ENCODE measurements at regions not wholly inside any gene's neighbourhood (a gene's known extent, or its start where the extent isn't known, plus 50 kb on each side); places are given as distances from the start of the nearest gene placed in this dataset.

GRCh38 chr2:2738276-2738675 is 407.2 kb upstream of the MYT1L start:
- no peak overlapping the region for H3K4me3 ChIP-seq
- H3K27ac ChIP-seq = no peak overlapping the region
- no peak for DNase-seq
- intact Hi-C loops (cut with DNase I) = no loop called here
- no peak for TF ChIP-seq POLR2A (IDR thresholded peaks at IDR 0.05)
- no peak for TF ChIP-seq CTCF (IDR thresholded peaks at IDR 0.05)
- 85 to 91% (median 89%) methylated on average over 2 to 11 of the region's 11 CpGs for WGBS, 4 donors
- no peaks in the 10 kb centered on the region for H3K36me3 ChIP-seq (replicated peaks in 1 of 2)
- H3K4me1 ChIP-seq (replicated peaks in 1 of 2) = peaks cover 0 to 1% of the 10 kb centered on the region in 2 donors
- H3K27me3 ChIP-seq = no peaks in the 10 kb centered on the region
- no peaks in the 10 kb centered on the region for H3K9me3 ChIP-seq (replicated peaks in 1 of 3)

GRCh38 chr2:2735041-2735440 is 404.0 kb upstream of the MYT1L start:
- Histone ChIP-seq H3K36me3 (replicated peaks in 1 of 2) (no peaks in the 10 kb centered on the region), H3K27me3 (no peaks in the 10 kb centered on the region), H3K27ac (no peak overlapping the region), H3K9me3 (replicated peaks in 1 of 3) (no peaks in the 10 kb centered on the region), H3K4me1 (replicated peaks in 1 of 2) (no peaks in the 10 kb centered on the region), H3K4me3 (no peak overlapping the region)
- no peak for DNase-seq
- no peak for TF ChIP-seq POLR2A (IDR thresholded peaks at IDR 0.05)
- no peak for TF ChIP-seq CTCF (IDR thresholded peaks at IDR 0.05)
- 76 to 83% (median 78%) methylated on average over 7 of the region's 7 CpGs for WGBS, 4 donors
- intact Hi-C loops (cut with DNase I) = no loop called here

GRCh38 chr2:2734308-2734707 is 403.2 kb upstream of the MYT1L start:
- Histone ChIP-seq H3K27ac (no peak overlapping the region), H3K27me3 (no peaks in the 10 kb centered on the region), H3K9me3 (replicated peaks in 1 of 3) (no peaks in the 10 kb centered on the region), H3K4me1 (replicated peaks in 1 of 2) (no peaks in the 10 kb centered on the region), H3K36me3 (replicated peaks in 1 of 2) (no peaks in the 10 kb centered on the region), H3K4me3 (no peak overlapping the region)
- DNase-seq = no peak
- WGBS, 4 donors = 77 to 93% (median 84%) methylated on average over 9 of the region's 9 CpGs
- intact Hi-C loops (cut with DNase I) = no loop called here
- TF ChIP-seq CTCF (IDR thresholded peaks at IDR 0.05) (no peak), POLR2A (IDR thresholded peaks at IDR 0.05) (no peak)

GRCh38 chr2:2733818-2734217 is 402.7 kb upstream of the MYT1L start:
- no peaks in the 10 kb centered on the region for H3K9me3 ChIP-seq (replicated peaks in 1 of 3)
- DNase-seq = no peak
- intact Hi-C loops (cut with DNase I) = no loop called here
- H3K27me3 ChIP-seq = no peaks in the 10 kb centered on the region
- no peak overlapping the region for H3K27ac ChIP-seq
- H3K4me1 ChIP-seq (replicated peaks in 1 of 2) = no peaks in the 10 kb centered on the region
- WGBS, 4 donors = 60 to 73% (median 71%) methylated on average over 10 to 11 of the region's 11 CpGs
- no peak overlapping the region for H3K4me3 ChIP-seq
- no peaks in the 10 kb centered on the region for H3K36me3 ChIP-seq (replicated peaks in 1 of 2)
- TF ChIP-seq POLR2A (IDR thresholded peaks at IDR 0.05) (no peak), CTCF (IDR thresholded peaks at IDR 0.05) (no peak)
